Pancreas (tissue), 10 donors: ENCODE measurements at regions not wholly inside any gene's neighbourhood (a gene's known extent, or its start where the extent isn't known, plus 50 kb on each side); places are given as distances from the start of the nearest gene placed in this dataset.

ENCODE experiments used
- ATAC-seq, 4 donors: fragments of 200-7000 bp; cut with Tn5 transposase; one replicate each; pipeline versions ENCODE4 v1.8.0 to v1.9.1; 2020; ENCODE audit warnings: mild to moderate bottlenecking in 4 of 4, moderate library complexity in 4 of 4
- DNase-seq, 6 donors: peaks; one replicate each; pipeline ENCODE4 v3.0.0-alpha.2; 2020
- FAIRE-seq: peaks from 2 replicates; lab custom pipeline; 2012; peaks lifted over from hg19 to GRCh38; lab: Jason Lieb, UNC
- H3K27ac ChIP-seq, 4 donors: fragments of 200-600 bp; sonication (generic); 1 replicate in 3 of 4; 2 replicates in 1 of 4; pipeline versions ENCODE4 v1.5.0 to v1.8.0; 2020
- H3K27me3 ChIP-seq, 4 donors: fragments of 200-600 bp; one replicate each; pipeline ENCODE4 v1.8.0; 2021
- H3K36me3 ChIP-seq, 3 donors: fragments of 200-600 bp; sonication (generic) in 1 of 3; one replicate each; pipeline versions ENCODE4 v1.5.0 to v1.8.0; 2020 to 2021
- H3K4me1 ChIP-seq, 3 donors: fragments of 200-600 bp; one replicate each; pipeline ENCODE4 v1.8.0; 2021
- H3K4me3 ChIP-seq, 4 donors: fragments of 200-600 bp; sonication (generic) in 2 of 4; one replicate each; pipeline versions ENCODE4 v1.5.0 to v1.8.0; 2020 to 2021
- H3K9me3 ChIP-seq, 4 donors: fragments of 200-600 bp; one replicate each; pipeline ENCODE4 v1.8.0; 2021
- WGBS, 2 donors: extraction: QIAGEN DNeasy Blood & Tissue Kit; methylation state at CpG; one replicate each; pipeline ENCODE4 v1.1.7; 2013; 5-methylcytosine and 5-hydroxymethylcytosine counted together
- intact Hi-C, 3 donors: fragments of 100-400 bp; cut with DNase I; formaldehyde crosslinking; loops; one replicate each; pipeline versions ENCODE4 v1.11.1 to v1.14.2; 2022
- TF ChIP-seq, protein P1 (sequence below), 4 donors: fragments of 200-600 bp; sonication (generic) in 3 of 4; IDR thresholded peaks; one replicate each; pipeline versions ENCODE4 v1.5.0 to v1.8.0; 2021; ENCODE audit warnings: antibody characterized with exemption in 4 of 4
- donor health status: healthy with polysubstance abuse.
- donor health status: DM: no; HTN: no; CAD: no; lungs with moderate emphysema.
- donor health status: DM: no; HTN: no; CAD: no.
- donor health status: control.
- donor health status: control.
- donor health status: Bipolar disorder and iron deficiency.
- donor health status: DM: yes; HTN: yes; CAD: no.
- donor health status: DM: no; HTN: no; CAD: no.
- donor health status: DM: no; HTN: no; CAD: no.
- donor health status: DM: yes; HTN: yes; CAD: no.

GRCh38 chr4:33357121-33357520 is 2637.0 kb downstream of the PCDH7 start:
- intact Hi-C loops, result no loop called here
- no peak overlapping the region for H3K4me3 ChIP-seq
- TF ChIP-seq, protein P1, sequence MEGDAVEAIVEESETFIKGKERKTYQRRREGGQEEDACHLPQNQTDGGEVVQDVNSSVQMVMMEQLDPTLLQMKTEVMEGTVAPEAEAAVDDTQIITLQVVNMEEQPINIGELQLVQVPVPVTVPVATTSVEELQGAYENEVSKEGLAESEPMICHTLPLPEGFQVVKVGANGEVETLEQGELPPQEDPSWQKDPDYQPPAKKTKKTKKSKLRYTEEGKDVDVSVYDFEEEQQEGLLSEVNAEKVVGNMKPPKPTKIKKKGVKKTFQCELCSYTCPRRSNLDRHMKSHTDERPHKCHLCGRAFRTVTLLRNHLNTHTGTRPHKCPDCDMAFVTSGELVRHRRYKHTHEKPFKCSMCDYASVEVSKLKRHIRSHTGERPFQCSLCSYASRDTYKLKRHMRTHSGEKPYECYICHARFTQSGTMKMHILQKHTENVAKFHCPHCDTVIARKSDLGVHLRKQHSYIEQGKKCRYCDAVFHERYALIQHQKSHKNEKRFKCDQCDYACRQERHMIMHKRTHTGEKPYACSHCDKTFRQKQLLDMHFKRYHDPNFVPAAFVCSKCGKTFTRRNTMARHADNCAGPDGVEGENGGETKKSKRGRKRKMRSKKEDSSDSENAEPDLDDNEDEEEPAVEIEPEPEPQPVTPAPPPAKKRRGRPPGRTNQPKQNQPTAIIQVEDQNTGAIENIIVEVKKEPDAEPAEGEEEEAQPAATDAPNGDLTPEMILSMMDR (IDR thresholded peaks at IDR 0.05), result no peak
- FAIRE-seq (no peak), DNase-seq (no peak), ATAC-seq (no peak)
- no peaks in the 10 kb centered on the region for H3K27me3 ChIP-seq
- no peaks in the 10 kb centered on the region for H3K4me1 ChIP-seq
- H3K9me3 ChIP-seq, result no peaks in the 10 kb centered on the region
- no peaks in the 10 kb centered on the region for H3K36me3 ChIP-seq
- H3K27ac ChIP-seq, result no peak overlapping the region
- WGBS, 2 donors, result 37 to 68% methylated on average over 1 of the region's 1 CpG

DNA sequence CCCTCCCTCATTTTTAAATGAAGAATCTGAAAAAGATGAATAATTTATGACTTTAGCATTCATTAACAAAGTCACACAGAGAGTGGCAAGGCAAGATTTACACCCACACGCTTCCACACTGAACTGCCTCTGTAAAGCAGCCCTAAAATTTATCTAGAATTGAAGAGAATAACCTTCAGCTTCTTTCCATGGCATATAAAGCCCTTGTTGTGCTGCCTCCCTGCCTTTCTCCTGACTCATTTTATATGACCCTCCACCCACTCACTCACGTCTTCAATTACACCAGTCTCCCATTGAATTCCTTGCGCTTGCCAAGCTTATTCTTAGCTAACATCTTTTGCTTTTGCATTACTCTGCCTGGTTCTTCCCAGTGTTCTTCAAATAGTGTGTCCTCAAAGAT is 2649.3 kb downstream of the PCDH7 start:
- DNase-seq (no peak), FAIRE-seq (no peak), ATAC-seq (no peak)
- 40 to 50% methylated on average over 3 of the region's 3 CpGs for WGBS, 2 donors
- intact Hi-C loops, result no loop called here
- Histone ChIP-seq H3K9me3 (no peaks in the 10 kb centered on the region), H3K27me3 (no peaks in the 10 kb centered on the region), H3K27ac (no peak overlapping the region), H3K4me3 (no peak overlapping the region), H3K36me3 (no peaks in the 10 kb centered on the region), H3K4me1 (no peaks in the 10 kb centered on the region)
- TF ChIP-seq, protein P1 (IDR thresholded peaks at IDR 0.05), result no peak

DNA sequence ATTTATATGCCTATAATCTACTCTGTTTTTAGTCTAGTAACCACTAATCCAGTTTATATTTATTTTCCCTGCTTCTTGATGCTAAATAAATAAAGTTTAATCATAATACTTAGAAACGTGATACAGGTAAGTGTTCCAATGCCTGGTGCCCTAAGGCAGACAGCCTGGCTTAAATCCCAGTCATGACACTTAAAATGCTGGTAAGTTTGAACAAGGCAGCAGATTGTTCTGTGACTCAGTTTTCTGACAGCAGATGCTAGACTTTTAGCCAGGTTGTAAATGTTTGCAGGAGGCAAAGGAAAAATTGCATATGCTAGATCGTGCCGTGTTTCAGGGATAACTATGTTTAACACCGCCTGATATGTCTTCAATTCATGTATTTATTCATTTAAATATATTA is 2661.6 kb downstream of the PCDH7 start:
- Histone ChIP-seq H3K4me3 (no peak overlapping the region), H3K4me1 (no peaks in the 10 kb centered on the region), H3K27ac (no peak overlapping the region), H3K27me3 (no peaks in the 10 kb centered on the region), H3K36me3 (no peaks in the 10 kb centered on the region), H3K9me3 (no peaks in the 10 kb centered on the region)
- 44 to 53% methylated on average over 4 of the region's 4 CpGs for WGBS, 2 donors
- DNase-seq (no peak), ATAC-seq (no peak), FAIRE-seq (no peak)
- TF ChIP-seq, protein P1 (IDR thresholded peaks at IDR 0.05), result no peak
- intact Hi-C loops, result no loop called here

GRCh38 chr4:33386764-33387163 is 2666.6 kb downstream of the PCDH7 start:
- no peak for ATAC-seq
- intact Hi-C loops, result no loop called here
- no peak overlapping the region for H3K4me3 ChIP-seq
- H3K27me3 ChIP-seq, result no peaks in the 10 kb centered on the region
- no peaks in the 10 kb centered on the region for H3K9me3 ChIP-seq
- H3K27ac ChIP-seq, result no peak overlapping the region
- no peak for FAIRE-seq
- TF ChIP-seq, protein P1 (IDR thresholded peaks at IDR 0.05), result no peak
- DNase-seq, result no peak
- no peaks in the 10 kb centered on the region for H3K36me3 ChIP-seq
- no peaks in the 10 kb centered on the region for H3K4me1 ChIP-seq

GRCh38 chr4:33390976-33391375 is 2670.8 kb downstream of the PCDH7 start:
- FAIRE-seq (no peak), ATAC-seq (no peak), DNase-seq (no peak)
- no peaks in the 10 kb centered on the region for H3K36me3 ChIP-seq
- no peaks in the 10 kb centered on the region for H3K9me3 ChIP-seq
- 46 to 56% methylated on average over 3 of the region's 3 CpGs for WGBS, 2 donors
- intact Hi-C loops, result no loop called here
- TF ChIP-seq, protein P1 (IDR thresholded peaks at IDR 0.05), result no peak
- no peak overlapping the region for H3K4me3 ChIP-seq
- no peaks in the 10 kb centered on the region for H3K4me1 ChIP-seq
- H3K27ac ChIP-seq, result no peak overlapping the region
- no peaks in the 10 kb centered on the region for H3K27me3 ChIP-seq
